ENCODE measurements at regions not wholly inside any gene's neighbourhood (a gene's known extent, or its start where the extent isn't known, plus 50 kb on each side); places are given as distances from the start of the nearest gene placed in this dataset.

GRCh38 chr15:69940441-69941300, 157.0 kb downstream of the TLE3 start:
- DNase-seq (no peak), ATAC-seq (no peak)
- no peak overlapping the region for H3K4me3 ChIP-seq
- no peaks in the 10 kb centered on the region for H3K36me3 ChIP-seq (ENCODE audit: low read depth)
- H3K9me3 ChIP-seq = no peaks in the 10 kb centered on the region
- TF ChIP-seq CTCF (IDR thresholded peaks at IDR 0.05) = no peak
- H3K4me1 ChIP-seq (ENCODE audit: low read depth) = no peaks in the 10 kb centered on the region
- intact Hi-C loops (cut with DNase I, micrococcal nuclease) = no loop called here

GRCh38 chr15:69941301-69941605, 156.5 kb downstream of the TLE3 start:
- DNase-seq (no peak), ATAC-seq (no peak)
- intact Hi-C loops (cut with DNase I, micrococcal nuclease) = no loop called here
- H3K36me3 ChIP-seq (ENCODE audit: low read depth) = no peaks in the 10 kb centered on the region
- H3K4me3 ChIP-seq = no peak overlapping the region
- H3K9me3 ChIP-seq = no peaks in the 10 kb centered on the region
- no peaks in the 10 kb centered on the region for H3K4me1 ChIP-seq (ENCODE audit: low read depth)
- no peak for TF ChIP-seq CTCF (IDR thresholded peaks at IDR 0.05)

- no peak for ATAC-seq
- Histone ChIP-seq H3K4me3 (no peak overlapping the region), H3K36me3 (ENCODE audit: low read depth) (no peaks in the 10 kb centered on the region), H3K9me3 (no peaks in the 10 kb centered on the region), H3K4me1 (ENCODE audit: low read depth) (no peaks in the 10 kb centered on the region)
- no peak for DNase-seq
- TF ChIP-seq CTCF (IDR thresholded peaks at IDR 0.05) = no peak
- intact Hi-C loops (cut with DNase I, micrococcal nuclease) = no loop called here
Measured at GRCh38 chr15:69941706-69942495, 155.8 kb downstream of the TLE3 start.

- ATAC-seq (no peak), DNase-seq (no peak)
- TF ChIP-seq CTCF (IDR thresholded peaks at IDR 0.05) = no peak
- no peaks in the 10 kb centered on the region for H3K4me1 ChIP-seq (ENCODE audit: low read depth)
- H3K9me3 ChIP-seq = no peaks in the 10 kb centered on the region
- intact Hi-C loops (cut with DNase I, micrococcal nuclease) = no loop called here
- no peak overlapping the region for H3K4me3 ChIP-seq
- no peaks in the 10 kb centered on the region for H3K36me3 ChIP-seq (ENCODE audit: low read depth)
Measured at GRCh38 chr15:69943637-69944036, 154.1 kb downstream of the TLE3 start.

GRCh38 chr15:69945729-69946128, 152.0 kb downstream of the TLE3 start:
- no peak for TF ChIP-seq CTCF (IDR thresholded peaks at IDR 0.05)
- intact Hi-C loops (cut with DNase I, micrococcal nuclease) = no loop called here
- H3K4me1 ChIP-seq (ENCODE audit: low read depth) = no peaks in the 10 kb centered on the region
- no peak overlapping the region for H3K4me3 ChIP-seq
- DNase-seq = no peak
- H3K36me3 ChIP-seq (ENCODE audit: low read depth) = no peaks in the 10 kb centered on the region
- H3K9me3 ChIP-seq = no peaks in the 10 kb centered on the region
- ATAC-seq = no peak

All from mucosa of descending colon (tissue), 3 donors.